ENCODE measurements at regions not wholly inside any gene's neighbourhood (a gene's known extent, or its start where the extent isn't known, plus 50 kb on each side); places are given as distances from the start of the nearest gene placed in this dataset.

GRCh38 chr21:35368326-35368725, 319.2 kb upstream of the RUNX1 start:
- Histone ChIP-seq H3K36me3 (ENCODE audit: control insufficient read depth, insufficient read depth, low read length) (no peaks in the 10 kb centered on the region), H3K4me3 (ENCODE audit: low read depth, low read length) (no peak overlapping the region), H3K27me3 (ENCODE audit: control insufficient read depth, insufficient read depth, low read length) (no peaks in the 10 kb centered on the region), H3K9ac (ENCODE audit: low read length) (no peak overlapping the region), H3K4me1 (ENCODE audit: control insufficient read depth, insufficient read depth, low read length) (peaks cover 8% of the 10 kb centered on the region; the same call in 1 of the 2 replicates), H3K9me3 (ENCODE audit: control insufficient read depth, insufficient read depth, low read depth, low read length) (no peaks in the 10 kb centered on the region), H3K27ac (ENCODE audit: low read depth, low read length) (no peak overlapping the region)

- Histone ChIP-seq H3K9me3 (ENCODE audit: control insufficient read depth, insufficient read depth, low read depth, low read length) (no peaks in the 10 kb centered on the region), H3K27me3 (ENCODE audit: control insufficient read depth, insufficient read depth, low read length) (no peaks in the 10 kb centered on the region), H3K27ac (ENCODE audit: low read depth, low read length) (no peak overlapping the region), H3K36me3 (ENCODE audit: control insufficient read depth, insufficient read depth, low read length) (no peaks in the 10 kb centered on the region), H3K9ac (ENCODE audit: low read length) (no peak overlapping the region), H3K4me1 (ENCODE audit: control insufficient read depth, insufficient read depth, low read length) (peaks cover 8% of the 10 kb centered on the region; the same call in 1 of the 2 replicates), H3K4me3 (ENCODE audit: low read depth, low read length) (no peak overlapping the region)
Measured at GRCh38 chr21:35367553-35367952, 318.5 kb upstream of the RUNX1 start.

GRCh38 chr21:35366394-35367080, 317.4 kb upstream of the RUNX1 start:
- Histone ChIP-seq H3K27ac (ENCODE audit: low read depth, low read length) (no peak overlapping the region), H3K4me3 (ENCODE audit: low read depth, low read length) (no peak overlapping the region)

GRCh38 chr21:35363458-35363857, 314.4 kb upstream of the RUNX1 start:
- no peaks in the 10 kb centered on the region for H3K27me3 ChIP-seq (ENCODE audit: control insufficient read depth, insufficient read depth, low read length)
- no peak overlapping the region for H3K9ac ChIP-seq (ENCODE audit: low read length)
- no peaks in the 10 kb centered on the region for H3K36me3 ChIP-seq (ENCODE audit: control insufficient read depth, insufficient read depth, low read length)
- H3K27ac ChIP-seq (ENCODE audit: low read depth, low read length), result no peak overlapping the region
- H3K4me3 ChIP-seq (ENCODE audit: low read depth, low read length), result no peak overlapping the region
- peaks cover 8% of the 10 kb centered on the region; the same call in 1 of the 2 replicates for H3K4me1 ChIP-seq (ENCODE audit: control insufficient read depth, insufficient read depth, low read length)
- H3K9me3 ChIP-seq (ENCODE audit: control insufficient read depth, insufficient read depth, low read depth, low read length), result no peaks in the 10 kb centered on the region

More at GRCh38 chr21:35366394-35367080, 317.4 kb upstream of the RUNX1 start:
- Histone ChIP-seq H3K9me3 (ENCODE audit: control insufficient read depth, insufficient read depth, low read depth, low read length) (no peaks in the 10 kb centered on the region), H3K36me3 (ENCODE audit: control insufficient read depth, insufficient read depth, low read length) (no peaks in the 10 kb centered on the region), H3K4me1 (ENCODE audit: control insufficient read depth, insufficient read depth, low read length) (peaks cover 8% of the 10 kb centered on the region; the same call in 1 of the 2 replicates), H3K27me3 (ENCODE audit: control insufficient read depth, insufficient read depth, low read length) (no peaks in the 10 kb centered on the region), H3K9ac (ENCODE audit: low read length) (no peak overlapping the region)

- Histone ChIP-seq H3K9ac (ENCODE audit: low read length) (no peak overlapping the region), H3K4me1 (ENCODE audit: control insufficient read depth, insufficient read depth, low read length) (peaks cover under 1% of the 10 kb centered on the region; the same call in 1 of the 2 replicates), H3K36me3 (ENCODE audit: control insufficient read depth, insufficient read depth, low read length) (no peaks in the 10 kb centered on the region), H3K4me3 (ENCODE audit: low read depth, low read length) (no peak overlapping the region), H3K9me3 (ENCODE audit: control insufficient read depth, insufficient read depth, low read depth, low read length) (no peaks in the 10 kb centered on the region), H3K27me3 (ENCODE audit: control insufficient read depth, insufficient read depth, low read length) (no peaks in the 10 kb centered on the region), H3K27ac (ENCODE audit: low read depth, low read length) (no peak overlapping the region)
Measured at GRCh38 chr21:35361988-35362387, 312.9 kb upstream of the RUNX1 start.

- Histone ChIP-seq H3K36me3 (ENCODE audit: control insufficient read depth, insufficient read depth, low read length) (no peaks in the 10 kb centered on the region), H3K9ac (ENCODE audit: low read length) (no peak overlapping the region), H3K9me3 (ENCODE audit: control insufficient read depth, insufficient read depth, low read depth, low read length) (no peaks in the 10 kb centered on the region), H3K4me1 (ENCODE audit: control insufficient read depth, insufficient read depth, low read length) (no peaks in the 10 kb centered on the region), H3K27ac (ENCODE audit: low read depth, low read length) (no peak overlapping the region), H3K4me3 (ENCODE audit: low read depth, low read length) (no peak overlapping the region), H3K27me3 (ENCODE audit: control insufficient read depth, insufficient read depth, low read length) (no peaks in the 10 kb centered on the region)
Measured at GRCh38 chr21:35360870-35361570, 311.9 kb upstream of the RUNX1 start.

GRCh38 chr21:35359076-35359475, 310.0 kb upstream of the RUNX1 start:
- Histone ChIP-seq H3K27ac (ENCODE audit: low read depth, low read length) (no peak overlapping the region), H3K36me3 (ENCODE audit: control insufficient read depth, insufficient read depth, low read length) (no peaks in the 10 kb centered on the region), H3K9me3 (ENCODE audit: control insufficient read depth, insufficient read depth, low read depth, low read length) (no peaks in the 10 kb centered on the region), H3K4me3 (ENCODE audit: low read depth, low read length) (no peak overlapping the region), H3K27me3 (ENCODE audit: control insufficient read depth, insufficient read depth, low read length) (no peaks in the 10 kb centered on the region), H3K9ac (ENCODE audit: low read length) (no peak overlapping the region), H3K4me1 (ENCODE audit: control insufficient read depth, insufficient read depth, low read length) (no peaks in the 10 kb centered on the region)

- H3K27me3 ChIP-seq (ENCODE audit: control insufficient read depth, insufficient read depth, low read length), result no peaks in the 10 kb centered on the region
- H3K4me1 ChIP-seq (ENCODE audit: control insufficient read depth, insufficient read depth, low read length), result no peaks in the 10 kb centered on the region
- no peak overlapping the region for H3K9ac ChIP-seq (ENCODE audit: low read length)
- H3K9me3 ChIP-seq (ENCODE audit: control insufficient read depth, insufficient read depth, low read depth, low read length), result no peaks in the 10 kb centered on the region
- H3K4me3 ChIP-seq (ENCODE audit: low read depth, low read length), result no peak overlapping the region
- H3K36me3 ChIP-seq (ENCODE audit: control insufficient read depth, insufficient read depth, low read length), result no peaks in the 10 kb centered on the region
- H3K27ac ChIP-seq (ENCODE audit: low read depth, low read length), result no peak overlapping the region
Measured at GRCh38 chr21:35358008-35358407, 308.9 kb upstream of the RUNX1 start.

- H3K9ac ChIP-seq (ENCODE audit: low read length), result no peak overlapping the region
- no peak overlapping the region for H3K27ac ChIP-seq (ENCODE audit: low read depth, low read length)
- H3K4me3 ChIP-seq (ENCODE audit: low read depth, low read length), result no peak overlapping the region
- H3K4me1 ChIP-seq (ENCODE audit: control insufficient read depth, insufficient read depth, low read length), result no peaks in the 10 kb centered on the region
- H3K36me3 ChIP-seq (ENCODE audit: control insufficient read depth, insufficient read depth, low read length), result no peaks in the 10 kb centered on the region
- H3K27me3 ChIP-seq (ENCODE audit: control insufficient read depth, insufficient read depth, low read length), result no peaks in the 10 kb centered on the region
- H3K9me3 ChIP-seq (ENCODE audit: control insufficient read depth, insufficient read depth, low read depth, low read length), result no peaks in the 10 kb centered on the region
Measured at GRCh38 chr21:35357041-35357780, 308.1 kb upstream of the RUNX1 start.

- H3K27me3 ChIP-seq (ENCODE audit: control insufficient read depth, insufficient read depth, low read length), result no peaks in the 10 kb centered on the region
- no peaks in the 10 kb centered on the region for H3K36me3 ChIP-seq (ENCODE audit: control insufficient read depth, insufficient read depth, low read length)
- H3K9ac ChIP-seq (ENCODE audit: low read length), result no peak overlapping the region
- no peaks in the 10 kb centered on the region for H3K9me3 ChIP-seq (ENCODE audit: control insufficient read depth, insufficient read depth, low read depth, low read length)
- no peak overlapping the region for H3K4me3 ChIP-seq (ENCODE audit: low read depth, low read length)
- H3K27ac ChIP-seq (ENCODE audit: low read depth, low read length), result no peak overlapping the region
- H3K4me1 ChIP-seq (ENCODE audit: control insufficient read depth, insufficient read depth, low read length), result no peaks in the 10 kb centered on the region
Measured at GRCh38 chr21:35354078-35354477, 305.0 kb upstream of the RUNX1 start.

- Histone ChIP-seq H3K27ac (ENCODE audit: low read depth, low read length) (no peak overlapping the region), H3K27me3 (ENCODE audit: control insufficient read depth, insufficient read depth, low read length) (no peaks in the 10 kb centered on the region), H3K9ac (ENCODE audit: low read length) (no peak overlapping the region), H3K36me3 (ENCODE audit: control insufficient read depth, insufficient read depth, low read length) (no peaks in the 10 kb centered on the region), H3K4me3 (ENCODE audit: low read depth, low read length) (no peak overlapping the region), H3K4me1 (ENCODE audit: control insufficient read depth, insufficient read depth, low read length) (no peaks in the 10 kb centered on the region), H3K9me3 (ENCODE audit: control insufficient read depth, insufficient read depth, low read depth, low read length) (no peaks in the 10 kb centered on the region)
Measured at GRCh38 chr21:35352793-35353192, 303.7 kb upstream of the RUNX1 start.
